ENCODE measurements at regions not wholly inside any gene's neighbourhood (a gene's known extent, or its start where the extent isn't known, plus 50 kb on each side); places are given as distances from the start of the nearest gene placed in this dataset.

GRCh38 chr5:74538206-74538661 is 102.3 kb downstream of the ENC1 start:
- Mint-ChIP-seq H3K27me3 (ENCODE audit: insufficient read depth, unreplicated experiment) (no peaks in the 10 kb centered on the region), H3K36me3 (ENCODE audit: insufficient read depth, unreplicated experiment) (no peaks in the 10 kb centered on the region), H3K4me3 (ENCODE audit: unreplicated experiment) (no peak overlapping the region), H3K4me1 (ENCODE audit: low read depth, unreplicated experiment) (peaks cover 8% of the 10 kb centered on the region), H3K27ac (ENCODE audit: unreplicated experiment) (no peak overlapping the region), H3K9me3 (ENCODE audit: unreplicated experiment) (peaks cover 26% of the 10 kb centered on the region)
- TF ChIP-seq CTCF (IDR thresholded peaks at IDR 0.05; ENCODE audit: insufficient read depth in 1 of 2, low read depth in 1 of 2, low read length in 1 of 2, severe bottlenecking in 1 of 2, unreplicated experiment in 1 of 2), result no peak
- DNase-seq, result peak; percentile 42 to 48
- Histone ChIP-seq H3K27me3 (replicated peaks; ENCODE audit: control insufficient read depth, insufficient read depth, low read length) (no peaks in the 10 kb centered on the region), H3K36me3 (ENCODE audit: control insufficient read depth, insufficient read depth, low read length) (no peaks in the 10 kb centered on the region), H3K4me1 (peaks cover 8% of the 10 kb centered on the region; the same call in 1 of the 2 replicates), H3K4me3 (ENCODE audit: low read depth, low read length) (no peak overlapping the region), H3K9me3 (peaks cover 16% of the 10 kb centered on the region)
- intact Hi-C loops (cut with micrococcal nuclease; ENCODE audit: unreplicated experiment), result no loop called here
- ChIA-PET POLR2A (no interaction called here), CTCF (no interaction called here)
- BruUV-seq (replicated peaks), result no TSS peak

- H3K36me3 ChIP-seq (ENCODE audit: control insufficient read depth, insufficient read depth, low read length), result no peaks in the 10 kb centered on the region
- peaks cover 8% of the 10 kb centered on the region; the same call in 1 of the 2 replicates for H3K4me1 ChIP-seq
- peaks cover 39% of the 10 kb centered on the region for H3K9me3 Mint-ChIP-seq (ENCODE audit: unreplicated experiment)
- no peak overlapping the region for H3K4me3 Mint-ChIP-seq (ENCODE audit: unreplicated experiment)
- no peak overlapping the region for H3K4me3 ChIP-seq (ENCODE audit: low read depth, low read length)
- TF ChIP-seq CTCF (IDR thresholded peaks at IDR 0.05; ENCODE audit: insufficient read depth in 1 of 2, low read depth in 1 of 2, low read length in 1 of 2, severe bottlenecking in 1 of 2, unreplicated experiment in 1 of 2), result no peak
- H3K27ac Mint-ChIP-seq (ENCODE audit: unreplicated experiment), result no peak overlapping the region
- ChIA-PET POLR2A (no interaction called here), CTCF (no interaction called here)
- DNase-seq, result no peak
- H3K27me3 Mint-ChIP-seq (ENCODE audit: insufficient read depth, unreplicated experiment), result no peaks in the 10 kb centered on the region
- H3K4me1 Mint-ChIP-seq (ENCODE audit: low read depth, unreplicated experiment), result peaks cover 8% of the 10 kb centered on the region
- intact Hi-C loops (cut with micrococcal nuclease; ENCODE audit: unreplicated experiment), result no loop called here
- no peaks in the 10 kb centered on the region for H3K36me3 Mint-ChIP-seq (ENCODE audit: insufficient read depth, unreplicated experiment)
- peaks cover 16% of the 10 kb centered on the region for H3K9me3 ChIP-seq
- no TSS peak for BruUV-seq (replicated peaks)
- no peaks in the 10 kb centered on the region for H3K27me3 ChIP-seq (replicated peaks; ENCODE audit: control insufficient read depth, insufficient read depth, low read length)
Measured at GRCh38 chr5:74536658-74537057, 103.9 kb downstream of the ENC1 start.

- Histone ChIP-seq H3K36me3 (ENCODE audit: control insufficient read depth, insufficient read depth, low read length) (no peaks in the 10 kb centered on the region), H3K9me3 (peaks cover 16% of the 10 kb centered on the region), H3K27me3 (replicated peaks; ENCODE audit: control insufficient read depth, insufficient read depth, low read length) (no peaks in the 10 kb centered on the region), H3K4me3 (ENCODE audit: low read depth, low read length) (no peak overlapping the region), H3K4me1 (peaks cover 6% of the 10 kb centered on the region; the same call in 1 of the 2 replicates)
- ChIA-PET CTCF (no interaction called here), POLR2A (no interaction called here)
- no peak for TF ChIP-seq CTCF (IDR thresholded peaks at IDR 0.05; ENCODE audit: insufficient read depth in 1 of 2, low read depth in 1 of 2, low read length in 1 of 2, severe bottlenecking in 1 of 2, unreplicated experiment in 1 of 2)
- no peak overlapping the region for H3K27ac Mint-ChIP-seq (ENCODE audit: unreplicated experiment)
- no peak for DNase-seq
- peaks cover 8% of the 10 kb centered on the region for H3K4me1 Mint-ChIP-seq (ENCODE audit: low read depth, unreplicated experiment)
- H3K36me3 Mint-ChIP-seq (ENCODE audit: insufficient read depth, unreplicated experiment), result no peaks in the 10 kb centered on the region
- intact Hi-C loops (cut with micrococcal nuclease; ENCODE audit: unreplicated experiment), result no loop called here
- peaks cover 47% of the 10 kb centered on the region for H3K9me3 Mint-ChIP-seq (ENCODE audit: unreplicated experiment)
- no peak overlapping the region for H3K4me3 Mint-ChIP-seq (ENCODE audit: unreplicated experiment)
- no TSS peak for BruUV-seq (replicated peaks)
- H3K27me3 Mint-ChIP-seq (ENCODE audit: insufficient read depth, unreplicated experiment), result no peaks in the 10 kb centered on the region
Measured at GRCh38 chr5:74535926-74536325, 104.6 kb downstream of the ENC1 start.
